Ureter (tissue), 1 donor: ENCODE measurements at regions not wholly inside any gene's neighbourhood (a gene's known extent, or its start where the extent isn't known, plus 50 kb on each side); places are given as distances from the start of the nearest gene placed in this dataset.
"Not testable (repeated sequence)": the region's sequence is repeated elsewhere in the genome, so short reads cannot be mapped to it uniquely, and the experiment has no call there.

Experiments
- DNase-seq: peaks from one replicate; pipeline ENCODE4 v3.0.0-alpha.2; 2020; ENCODE audit warnings: low spot score
- donor health status: DM: yes; HTN: yes; CAD: no.

GRCh38 chr2:9708683-9709538, 78.1 kb upstream of the YWHAQ start:
- DNase-seq, result no peak

GRCh38 chr2:9709539-9710285, 78.9 kb upstream of the YWHAQ start:
- DNase-seq, result no peak

GRCh38 chr2:9710311-9710710, 79.5 kb upstream of the YWHAQ start:
- no peak for DNase-seq

- no peak for DNase-seq
Observed at GRCh38 chr2:9712263-9712662, 81.5 kb upstream of the YWHAQ start.

GRCh38 chr2:9714630-9715214, 83.9 kb upstream of the YWHAQ start:
- DNase-seq, result no peak

- no peak for DNase-seq
Observed at GRCh38 chr2:9715238-9715637, 84.4 kb upstream of the YWHAQ start.

GRCh38 chr2:9717886-9718451, 87.2 kb upstream of the YWHAQ start:
- DNase-seq, result no peak

- no peak for DNase-seq
Observed at GRCh38 chr2:9720352-9721093, 89.7 kb upstream of the YWHAQ start.

GRCh38 chr2:9721344-9721743, 90.5 kb upstream of the YWHAQ start:
- DNase-seq, result no peak

GRCh38 chr2:9722451-9722850, 91.7 kb upstream of the YWHAQ start:
- no peak for DNase-seq

GRCh38 chr2:9724565-9724964, 93.8 kb upstream of the YWHAQ start:
- no peak for DNase-seq

- no peak for DNase-seq
Observed at GRCh38 chr2:9725106-9725505, 94.3 kb upstream of the YWHAQ start.

GRCh38 chr2:9726016-9726415, 95.2 kb upstream of the YWHAQ start:
- not testable (repeated sequence) for DNase-seq

GRCh38 chr2:9730523-9730922, 99.7 kb upstream of the YWHAQ start:
- DNase-seq, result not testable (repeated sequence)

- DNase-seq, result no peak
Observed at GRCh38 chr2:9732824-9733223, 102.0 kb upstream of the YWHAQ start.

- DNase-seq, result no peak
Observed at GRCh38 chr2:9734308-9734707, 103.5 kb upstream of the YWHAQ start.

GRCh38 chr2:9735335-9735734, 104.5 kb upstream of the YWHAQ start:
- no peak for DNase-seq

- no peak for DNase-seq
Observed at GRCh38 chr2:9736021-9736420, 105.2 kb upstream of the YWHAQ start.

- no peak for DNase-seq
Observed at GRCh38 chr2:9737053-9737875, 106.0 kb upstream of the TAF1B start.

GRCh38 chr2:9738062-9738461, 105.2 kb upstream of the TAF1B start:
- DNase-seq, result no peak
